NCI-H1092 treated with DMSO at 0.1 percent for 48 hours (cell line): ENCODE measurements at regions not wholly inside any gene's neighbourhood (a gene's known extent, or its start where the extent isn't known, plus 50 kb on each side); places are given as distances from the start of the nearest gene placed in this dataset.
"Not testable (repeated sequence)": the region's sequence is repeated elsewhere in the genome, so short reads cannot be mapped to it uniquely, and the experiment has no call there.

ENCODE experiments used
- DNase-seq: peaks from one replicate; lab custom pipeline; 2025; lab: John Stamatoyannopoulos, UW

DNA sequence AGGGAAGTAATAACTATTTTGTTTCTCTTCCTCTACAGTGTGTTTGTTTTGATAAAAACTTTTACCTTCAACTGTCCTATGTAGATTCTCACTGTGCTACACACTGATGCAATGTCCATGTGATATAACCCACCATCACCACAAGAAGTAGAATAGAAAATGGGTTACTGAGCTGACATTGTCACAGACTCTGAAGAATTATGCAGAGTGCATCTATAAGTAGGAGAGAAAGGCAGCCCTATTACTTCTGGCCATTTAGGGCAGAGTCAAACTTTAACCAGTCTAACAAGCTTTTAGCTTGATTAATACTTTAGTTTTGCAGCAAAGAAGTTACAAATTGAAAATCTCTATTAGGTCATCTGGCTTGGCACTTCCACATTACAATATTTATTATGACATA, 354.0 kb upstream of the CDH8 start:
- DNase-seq: no peak

DNA sequence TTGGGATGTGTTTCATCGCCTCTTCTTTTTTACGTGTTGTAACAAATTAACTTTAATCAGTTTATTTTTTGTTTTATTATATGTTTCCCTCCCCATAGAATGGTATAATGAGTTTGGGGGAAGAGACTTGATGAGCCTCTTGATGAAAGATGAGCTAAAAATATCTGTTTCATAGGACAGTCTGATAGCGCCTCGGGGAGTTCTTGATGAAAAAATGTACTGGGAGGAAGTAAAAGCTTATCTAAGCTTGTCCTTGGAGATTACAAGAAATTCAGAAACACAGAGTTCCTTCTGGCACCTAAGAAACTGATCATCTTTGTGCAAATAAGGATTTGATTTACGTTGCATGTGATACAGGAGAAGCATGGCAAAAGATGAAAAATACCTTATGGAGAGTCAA, 350.2 kb upstream of the CDH8 start:
- no peak for DNase-seq

DNA sequence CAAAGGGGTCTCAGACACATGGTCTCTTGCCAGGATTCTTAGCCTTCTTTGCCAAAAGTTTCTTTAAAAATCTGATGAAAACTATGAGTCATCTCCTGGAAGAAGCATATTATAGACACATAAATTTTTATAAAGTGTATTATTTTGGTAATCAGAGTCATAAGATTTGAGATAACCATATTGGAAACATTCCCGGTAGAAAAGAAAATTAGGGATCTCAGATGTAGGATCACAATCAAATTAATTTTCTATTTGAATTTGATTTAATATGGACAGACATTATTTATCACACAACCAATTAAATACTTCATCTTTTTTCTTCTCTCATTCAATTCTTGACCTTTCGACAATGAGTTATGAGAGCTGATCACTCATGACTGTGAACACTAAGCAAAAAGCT, 347.7 kb upstream of the CDH8 start:
- DNase-seq: no peak

DNA sequence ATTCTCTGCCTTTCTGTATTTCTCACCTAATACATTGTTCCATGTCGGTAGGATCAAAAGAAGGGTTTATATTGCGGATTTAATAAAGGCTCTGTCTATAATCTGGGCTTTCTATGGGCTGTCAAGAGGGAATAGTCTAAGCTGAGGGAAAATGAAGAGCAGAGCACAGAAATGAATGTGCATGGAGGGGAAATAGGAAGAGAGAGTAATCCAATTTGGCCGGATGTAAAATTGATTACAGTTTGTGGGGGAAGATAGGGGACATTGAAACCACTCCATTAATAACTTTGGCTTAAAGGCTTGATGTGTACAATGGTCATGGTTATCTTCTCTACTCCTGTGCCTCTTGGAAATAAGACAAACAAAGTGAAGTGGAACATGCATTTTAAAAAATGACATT, 334.2 kb upstream of the CDH8 start:
- DNase-seq: no peak

DNA sequence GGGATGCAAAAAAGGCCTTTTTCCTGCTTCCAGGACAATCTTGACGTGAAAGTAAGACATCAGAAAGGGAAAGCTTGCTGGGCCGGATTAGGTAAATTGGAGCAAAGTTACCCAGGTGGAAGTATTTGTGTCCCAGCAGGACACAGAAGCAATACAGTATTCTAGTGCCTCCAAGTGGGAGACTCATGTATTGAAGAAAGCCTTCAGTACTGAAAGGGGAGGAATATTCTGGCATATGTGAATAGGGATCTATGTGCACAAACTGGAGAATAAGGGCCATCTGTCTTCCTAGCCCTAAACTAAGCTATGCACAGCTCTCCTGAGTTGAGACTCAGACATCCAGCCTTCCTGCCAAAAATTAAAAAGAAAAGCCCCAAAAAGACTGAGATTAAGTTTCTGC, 327.3 kb upstream of the CDH8 start:
- DNase-seq: no peak

DNA sequence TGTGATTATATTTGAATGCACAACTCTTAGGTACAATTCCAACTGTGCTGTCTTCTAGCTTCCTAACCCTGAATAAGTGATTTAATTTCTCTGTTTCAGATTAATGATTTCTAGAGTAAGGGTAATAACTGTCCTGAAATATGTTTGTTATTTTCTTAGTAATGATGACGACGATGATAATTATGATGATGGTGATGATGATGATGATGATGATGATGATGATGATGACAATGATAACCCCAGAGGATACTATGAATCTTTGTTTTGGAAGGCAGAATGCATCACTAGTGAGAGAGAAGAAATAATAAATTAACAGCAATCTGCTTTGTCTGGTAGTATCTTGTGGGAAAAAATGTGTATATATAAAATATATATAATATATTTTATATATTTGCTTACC, 317.1 kb upstream of the CDH8 start:
- DNase-seq: no peak

DNA sequence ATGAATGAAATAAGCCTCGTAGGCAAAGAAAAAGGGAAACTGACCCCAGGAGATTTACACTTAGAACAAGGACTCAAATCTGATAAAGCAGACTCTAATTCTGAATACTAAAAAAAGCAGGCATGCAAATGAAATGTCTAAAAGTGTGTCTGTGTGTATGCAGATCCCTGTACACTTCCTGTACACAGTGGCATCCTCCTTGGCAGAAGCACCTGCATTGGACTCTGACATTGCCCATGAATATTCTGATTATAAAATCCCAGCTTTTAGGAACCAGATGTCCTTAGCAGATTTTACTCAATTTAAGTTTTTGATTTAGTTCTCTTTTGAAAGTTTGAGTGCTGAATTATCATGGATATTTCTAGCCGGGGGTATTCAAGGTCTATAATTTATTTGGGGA, 306.0 kb upstream of the CDH8 start:
- DNase-seq: no peak

DNA sequence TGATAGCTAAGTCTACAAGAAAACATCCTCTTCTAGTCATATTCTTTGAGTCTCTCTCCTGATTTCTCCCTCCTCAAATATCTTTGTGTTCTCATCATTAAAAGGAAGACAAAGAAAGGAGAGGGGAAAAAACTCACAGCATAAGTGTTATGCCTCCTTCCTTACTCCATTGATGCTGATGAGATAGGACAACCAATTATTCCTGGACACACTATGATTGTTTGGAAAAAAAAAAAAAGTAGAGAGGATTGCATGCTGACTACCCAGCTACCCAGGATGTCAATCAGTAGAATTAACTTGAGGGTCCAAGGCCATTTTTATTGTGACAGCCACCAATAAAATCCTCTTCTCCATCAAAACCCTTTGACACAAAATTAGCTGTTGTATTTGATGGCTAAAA, 299.1 kb upstream of the CDH8 start:
- DNase-seq: no peak

DNA sequence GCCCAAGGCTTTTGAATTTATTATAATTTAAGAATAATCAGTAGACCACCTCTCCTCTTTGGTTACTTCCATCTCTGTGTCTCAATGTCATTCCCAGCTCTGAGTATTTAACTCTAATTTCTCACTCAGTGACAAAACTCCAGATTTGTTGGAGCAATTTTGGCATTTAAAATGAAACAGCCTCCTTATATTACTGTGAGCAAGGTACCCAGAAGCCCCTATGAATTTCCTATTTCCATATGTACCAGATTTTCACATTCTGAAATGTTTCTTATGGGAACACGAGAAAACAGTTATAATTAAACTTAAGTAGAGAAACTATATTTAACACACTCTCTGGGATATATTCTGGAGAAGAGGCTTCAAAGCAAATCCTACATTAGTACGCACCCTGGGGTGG, 285.4 kb upstream of the CDH8 start:
- DNase-seq: no peak

DNA sequence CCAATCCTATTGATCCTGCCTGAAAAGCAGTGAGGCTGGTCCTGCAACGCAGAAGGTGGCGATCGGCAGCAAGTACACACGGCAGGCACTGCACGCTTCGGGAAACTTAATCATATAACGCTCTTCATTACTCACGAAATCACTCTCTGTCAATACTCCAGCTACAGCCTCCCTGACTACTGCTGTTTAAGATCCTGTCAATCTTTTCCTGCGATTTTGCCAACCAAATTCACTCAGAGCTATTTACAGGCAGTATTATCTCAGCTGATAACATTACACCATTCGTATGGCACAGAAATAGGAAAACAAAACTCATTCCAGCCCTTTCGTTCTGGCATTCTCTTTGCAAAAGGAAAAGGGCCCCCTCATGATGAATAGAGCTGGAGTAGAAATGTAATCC, 262.4 kb upstream of the CDH8 start:
- no peak for DNase-seq

DNA sequence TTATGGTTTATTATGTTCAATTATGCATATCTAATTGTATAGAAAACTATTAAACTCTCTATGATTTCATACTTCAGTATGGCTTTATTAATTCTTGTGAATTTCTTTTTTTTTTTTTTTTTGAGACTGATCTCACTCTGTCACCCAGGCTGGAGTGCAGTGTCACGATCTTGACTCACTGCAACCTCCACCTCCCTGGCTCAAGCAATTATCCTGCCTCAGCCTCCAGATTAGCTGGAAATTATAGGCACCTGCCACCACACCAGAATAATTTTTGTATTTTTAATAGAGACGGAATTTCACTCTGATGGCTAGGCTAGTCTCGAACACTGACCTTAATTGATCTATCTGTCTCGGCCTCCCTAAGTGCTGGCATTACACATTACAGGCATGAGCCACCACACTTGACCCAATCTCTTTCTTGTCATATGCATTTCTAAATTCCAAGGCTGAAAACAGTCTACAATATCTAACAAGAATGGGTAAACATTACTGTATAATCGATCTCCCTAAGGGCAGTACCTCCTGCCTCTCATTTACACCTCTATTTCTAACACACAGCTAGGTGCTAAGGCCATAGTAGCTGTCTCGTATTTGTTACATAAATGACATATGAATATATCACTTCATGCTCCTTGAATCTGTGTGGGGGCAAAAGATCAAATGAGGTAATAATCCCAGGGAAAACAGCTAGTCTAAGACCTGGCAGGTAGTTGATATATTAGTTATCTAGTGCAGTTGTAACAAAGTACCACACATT, 258.2 kb upstream of the CDH8 start:
- DNase-seq: no peak

DNA sequence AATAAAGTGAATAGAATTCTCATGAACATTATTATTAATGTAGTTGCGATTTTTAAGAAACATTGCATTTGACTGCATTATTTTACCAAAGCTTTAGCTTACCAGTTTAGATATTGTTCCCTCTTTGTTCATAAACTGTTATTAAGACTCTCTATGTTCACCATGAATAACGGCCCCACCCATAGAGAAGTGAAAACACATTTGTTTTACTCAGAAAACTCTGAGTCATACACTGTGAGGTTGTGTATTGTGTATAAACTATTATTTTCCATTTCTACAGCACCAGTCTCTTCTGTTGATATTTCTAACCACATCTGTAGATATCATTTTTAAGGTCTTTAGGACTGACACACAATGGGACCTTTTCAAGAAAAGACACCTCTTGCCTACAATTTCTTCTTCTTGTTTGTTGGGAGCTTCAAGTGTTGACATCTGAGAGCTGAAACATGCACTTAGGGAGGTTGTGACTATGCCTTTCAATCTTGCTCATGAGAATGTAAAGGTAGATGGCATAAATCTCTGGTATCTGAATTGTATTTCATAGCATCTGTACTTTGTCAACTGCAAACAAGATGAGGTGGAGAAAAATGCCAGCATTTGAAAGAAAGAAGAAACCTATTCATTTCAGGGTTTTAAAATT, 252.9 kb upstream of the CDH8 start:
- no peak for DNase-seq

DNA sequence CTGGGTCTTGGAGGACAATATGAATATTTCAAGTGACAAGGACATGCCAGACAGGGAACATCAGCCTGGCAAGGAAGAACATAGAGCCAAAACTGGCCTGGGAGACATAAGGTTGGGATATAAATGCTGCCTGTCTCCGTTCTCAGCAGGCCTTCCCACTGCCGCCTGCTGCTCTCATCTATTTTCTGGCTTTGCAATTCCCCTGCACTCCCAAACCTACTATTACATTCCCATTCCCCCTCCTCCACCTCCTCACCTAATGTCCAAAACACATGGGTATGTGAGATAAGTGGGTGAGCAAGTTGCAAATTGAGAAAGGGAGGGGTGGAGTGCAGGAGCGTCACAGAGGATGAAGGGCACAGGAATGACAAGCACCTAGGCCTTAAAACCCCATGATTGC, 244.3 kb upstream of the CDH8 start:
- no peak for DNase-seq

DNA sequence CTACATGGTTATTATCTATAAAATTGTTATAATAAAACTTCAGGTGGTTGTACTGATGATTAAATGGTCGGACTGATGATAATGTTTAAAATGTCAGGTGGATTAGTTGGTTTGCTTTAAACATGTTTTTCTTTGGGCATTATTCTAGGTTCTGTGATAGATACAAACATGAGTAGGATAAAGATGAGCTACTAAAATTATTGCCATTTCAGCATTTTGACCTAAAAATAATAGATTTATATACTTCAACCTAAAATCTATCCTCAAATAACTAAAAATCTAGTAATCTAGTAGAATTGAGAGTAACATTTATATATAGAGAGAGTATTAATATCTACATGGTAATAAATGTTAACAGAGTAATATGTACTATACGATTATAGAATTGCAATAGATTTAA, 241.7 kb upstream of the CDH8 start:
- no peak for DNase-seq

DNA sequence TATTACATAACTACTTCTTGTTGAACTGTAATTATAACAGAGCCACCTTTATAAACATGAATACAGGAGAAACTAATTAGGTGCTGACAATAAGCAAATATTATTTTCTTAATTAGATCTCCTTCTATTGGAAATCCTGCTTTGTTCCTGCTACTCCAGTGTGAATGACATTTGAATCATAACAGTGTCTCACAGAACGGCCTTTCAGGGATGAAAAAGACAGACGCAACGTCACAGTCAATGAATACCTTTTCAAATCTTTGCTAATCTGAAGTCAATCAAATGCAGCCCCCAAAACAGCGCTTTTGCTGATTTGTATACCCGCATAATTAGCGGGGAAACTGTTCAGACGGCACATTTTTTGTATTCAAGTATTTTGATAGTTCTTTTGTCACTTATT, 240.4 kb upstream of the CDH8 start:
- no peak for DNase-seq

DNA sequence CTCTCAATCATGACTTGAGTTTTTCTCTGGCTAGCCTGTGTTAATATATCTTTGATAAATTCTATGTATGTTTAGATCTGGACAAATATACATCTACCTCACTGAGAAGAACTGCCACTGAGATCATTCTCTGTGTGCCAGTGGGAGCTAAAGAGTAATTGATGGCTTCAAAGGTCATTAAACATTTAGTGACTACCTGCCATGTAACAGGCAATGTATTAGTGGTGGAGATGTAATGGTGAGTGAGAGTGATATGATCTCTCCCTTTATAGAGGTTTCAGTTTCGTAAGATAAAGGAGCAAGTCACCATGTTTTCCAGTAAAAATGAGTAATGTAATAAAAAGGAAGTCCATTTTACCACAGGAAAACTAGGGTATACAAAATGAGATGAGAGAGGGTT, 235.8 kb upstream of the CDH8 start:
- no peak for DNase-seq

DNA sequence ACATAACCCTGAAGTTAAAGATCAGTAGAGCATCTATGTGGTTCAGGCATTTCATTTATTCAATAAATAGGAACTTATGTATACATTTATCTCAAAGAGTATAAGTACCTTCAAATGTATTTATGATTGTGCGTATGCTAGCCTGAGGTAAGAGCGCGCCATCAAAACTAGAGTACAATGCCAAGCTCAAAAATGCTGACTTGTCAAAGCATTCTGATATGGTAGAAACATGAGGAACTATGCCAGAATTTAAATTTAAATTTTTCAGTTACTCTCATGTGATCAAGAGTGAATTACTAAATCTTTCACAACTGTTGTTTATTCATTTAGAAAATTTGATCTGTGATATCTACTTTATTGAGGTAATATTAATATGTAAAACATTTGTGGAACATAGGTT, 225.5 kb upstream of the CDH8 start:
- DNase-seq: no peak

DNA sequence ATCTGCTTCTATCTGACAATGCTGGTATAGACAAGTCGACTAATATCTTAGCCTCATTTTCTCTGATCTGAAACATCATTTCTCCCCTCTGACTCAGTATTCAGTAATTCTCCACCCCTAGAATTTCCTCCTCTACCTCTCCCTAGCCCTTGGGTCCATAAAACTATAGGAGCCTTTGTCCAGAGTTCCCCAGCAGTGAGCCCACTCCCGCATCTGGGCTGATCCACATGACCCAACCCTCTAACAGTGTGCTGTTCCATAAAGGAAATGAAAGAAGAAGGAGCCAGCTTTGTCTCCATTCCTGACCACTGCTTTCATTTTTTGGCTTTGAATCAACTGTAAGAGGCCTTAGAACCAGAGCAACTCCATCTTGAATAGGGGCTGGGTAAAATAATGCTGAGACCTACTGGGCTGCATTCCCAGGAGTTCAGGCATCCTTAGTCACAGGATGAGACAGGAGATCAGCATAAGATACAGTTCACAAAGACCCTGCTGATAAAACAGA, 222.7 kb upstream of the CDH8 start:
- not testable (repeated sequence) for DNase-seq

DNA sequence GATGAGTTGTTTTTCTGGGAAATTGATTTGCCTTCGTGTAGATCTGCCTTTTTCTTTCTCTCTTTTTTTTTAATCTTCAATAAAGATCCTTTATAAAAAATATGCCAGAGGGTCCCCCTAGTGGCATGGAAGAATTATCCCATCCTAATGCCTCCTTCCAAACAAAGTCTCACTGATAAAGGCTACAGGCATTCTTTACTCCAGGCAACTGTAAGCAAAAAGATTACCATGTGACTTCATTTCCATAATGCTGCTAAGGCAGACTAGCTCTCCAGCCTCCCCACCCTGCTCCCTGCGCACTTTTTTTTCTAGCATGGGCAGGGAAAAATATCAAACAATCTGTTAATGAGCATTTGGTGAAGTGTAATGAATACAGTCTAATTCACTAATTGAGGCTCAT, 220.2 kb upstream of the CDH8 start:
- DNase-seq: peak; percentile 7

DNA sequence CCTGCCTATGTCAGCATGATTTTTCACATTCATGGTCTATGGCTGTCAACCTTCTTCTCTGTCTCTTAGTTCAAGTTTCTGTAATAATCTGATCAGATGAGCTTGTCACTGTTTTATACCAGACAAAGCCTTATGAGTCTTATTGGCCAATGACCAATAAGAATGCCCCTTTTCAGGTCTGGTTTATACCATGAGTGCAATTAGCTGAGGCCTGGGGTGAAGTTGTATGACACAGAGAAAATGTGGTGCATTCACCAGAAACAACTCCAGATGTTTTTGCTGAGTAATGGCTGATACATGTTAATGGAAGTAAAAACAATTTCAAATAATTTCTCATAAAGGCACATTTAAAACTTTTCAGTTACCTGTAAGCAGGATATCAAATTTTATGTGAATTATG, 218.6 kb upstream of the CDH8 start:
- no peak for DNase-seq

DNA sequence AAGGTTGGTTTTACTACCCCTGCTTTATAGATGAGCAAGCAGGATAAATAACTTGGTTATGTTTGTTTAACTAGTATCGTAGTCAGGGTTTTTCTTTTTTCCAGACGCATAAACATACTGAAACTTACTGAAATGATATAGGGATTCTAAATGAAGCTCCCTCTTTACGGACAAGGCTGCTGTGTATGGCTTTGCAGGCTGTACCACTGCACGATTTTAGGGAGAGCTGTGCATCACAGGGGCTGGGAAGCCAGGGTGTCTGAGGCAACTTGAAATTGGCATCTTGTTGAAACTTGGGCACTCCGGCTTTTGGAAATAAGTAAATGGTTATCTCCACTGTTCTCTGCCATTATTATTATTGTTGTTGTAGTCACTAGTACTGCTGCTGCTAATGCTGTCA, 218.1 kb upstream of the CDH8 start:
- no peak for DNase-seq

DNA sequence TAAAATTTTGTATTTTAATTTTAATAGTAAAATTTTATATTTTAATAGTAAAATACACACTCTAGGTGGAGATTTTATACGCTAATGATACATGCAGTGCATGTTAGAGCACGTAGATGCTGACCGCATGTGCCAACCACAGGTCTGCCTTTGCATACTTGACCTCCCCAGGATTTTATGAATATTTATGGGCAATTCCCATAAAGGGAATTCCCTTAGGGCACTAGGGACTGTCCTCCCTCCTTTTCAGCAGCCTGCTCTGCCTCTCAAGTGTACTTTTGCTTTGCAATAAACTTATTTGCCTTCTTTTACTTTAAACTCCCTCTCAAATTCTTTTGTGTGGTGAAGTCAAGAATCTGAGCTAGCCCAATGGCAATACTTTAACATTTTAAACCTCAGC, 217.7 kb upstream of the CDH8 start:
- DNase-seq: no peak

DNA sequence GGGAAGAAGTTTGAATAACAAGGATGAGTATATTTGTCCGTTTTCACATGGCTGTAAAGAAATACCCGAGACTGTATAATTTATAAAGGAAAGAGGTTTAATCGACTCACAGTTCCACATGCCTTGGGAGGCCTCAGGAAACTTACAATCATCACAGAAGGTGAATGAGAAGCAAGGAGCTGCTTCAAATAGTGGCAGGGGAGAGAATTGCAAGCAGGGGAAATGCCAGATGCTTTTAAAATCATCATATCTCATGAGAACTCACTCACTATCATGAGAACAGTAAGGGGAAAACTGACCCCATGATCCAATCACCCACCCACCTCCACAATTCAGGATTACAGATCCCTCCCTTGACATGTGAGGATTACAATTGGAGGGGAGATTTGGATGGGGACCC, 212.8 kb upstream of the CDH8 start:
- no peak for DNase-seq

DNA sequence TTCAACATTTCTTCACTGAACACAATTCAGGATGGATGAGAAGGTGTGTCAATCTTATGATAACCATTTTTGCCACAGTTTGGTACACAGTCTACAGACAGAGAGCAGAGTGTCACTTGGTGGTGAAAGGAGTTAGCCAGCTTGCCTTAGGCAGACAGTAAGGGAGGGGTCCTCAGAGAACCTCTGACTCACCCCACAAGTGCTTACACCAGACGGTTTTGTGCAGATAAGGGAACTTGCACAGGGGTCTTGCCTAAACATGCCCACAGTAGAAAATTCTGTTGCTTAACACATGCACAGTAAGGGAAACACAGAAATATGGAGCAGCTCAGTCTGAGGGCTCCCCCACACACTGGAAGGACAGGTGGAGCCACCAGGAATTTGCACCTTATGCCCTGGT, 204.5 kb upstream of the CDH8 start:
- DNase-seq: no peak
